Chondrocyte (in vitro differentiated cells): ENCODE measurements at regions not wholly inside any gene's neighbourhood (a gene's known extent, or its start where the extent isn't known, plus 50 kb on each side); places are given as distances from the start of the nearest gene placed in this dataset.

Experiments
- DNase-seq: peaks from one replicate; pipeline ENCODE4 v3.0.0; 2021; ENCODE audit warnings: mixed read lengths, low spot score
- H3K27ac Mint-ChIP-seq: one replicate; pipeline ENCODE4 v1.8.0; 2021; ENCODE audit warnings: mild to moderate bottlenecking, moderate library complexity, mixed read lengths; ENCODE audit not compliant: unreplicated experiment
- H3K27me3 Mint-ChIP-seq: 2 replicates; pipeline ENCODE4 v1.8.0; 2021; ENCODE audit warnings: low read depth, mixed read lengths
- H3K36me3 Mint-ChIP-seq: 2 replicates; pipeline ENCODE4 v1.8.0; 2021; ENCODE audit warnings: low read depth, mixed read lengths
- H3K4me1 Mint-ChIP-seq: 2 replicates; pipeline ENCODE4 v1.8.0; 2021; ENCODE audit warnings: low read depth, mild to moderate bottlenecking, mixed read lengths
- H3K4me3 Mint-ChIP-seq: one replicate; pipeline ENCODE4 v1.8.0; 2021; ENCODE audit warnings: mild to moderate bottlenecking, moderate library complexity, mixed read lengths; ENCODE audit not compliant: unreplicated experiment
- H3K9me3 Mint-ChIP-seq: 2 replicates; pipeline ENCODE4 v1.8.0; 2021; ENCODE audit warnings: low read depth, mixed read lengths
- TF ChIP-seq, protein P1 (sequence below): fragments of 200-600 bp; sonication (generic); IDR thresholded peaks from 2 replicates; pipeline ENCODE4 v1.5.0; 2021; ENCODE audit warnings: antibody characterized with exemption, mild to moderate bottlenecking, moderate library complexity

DNA sequence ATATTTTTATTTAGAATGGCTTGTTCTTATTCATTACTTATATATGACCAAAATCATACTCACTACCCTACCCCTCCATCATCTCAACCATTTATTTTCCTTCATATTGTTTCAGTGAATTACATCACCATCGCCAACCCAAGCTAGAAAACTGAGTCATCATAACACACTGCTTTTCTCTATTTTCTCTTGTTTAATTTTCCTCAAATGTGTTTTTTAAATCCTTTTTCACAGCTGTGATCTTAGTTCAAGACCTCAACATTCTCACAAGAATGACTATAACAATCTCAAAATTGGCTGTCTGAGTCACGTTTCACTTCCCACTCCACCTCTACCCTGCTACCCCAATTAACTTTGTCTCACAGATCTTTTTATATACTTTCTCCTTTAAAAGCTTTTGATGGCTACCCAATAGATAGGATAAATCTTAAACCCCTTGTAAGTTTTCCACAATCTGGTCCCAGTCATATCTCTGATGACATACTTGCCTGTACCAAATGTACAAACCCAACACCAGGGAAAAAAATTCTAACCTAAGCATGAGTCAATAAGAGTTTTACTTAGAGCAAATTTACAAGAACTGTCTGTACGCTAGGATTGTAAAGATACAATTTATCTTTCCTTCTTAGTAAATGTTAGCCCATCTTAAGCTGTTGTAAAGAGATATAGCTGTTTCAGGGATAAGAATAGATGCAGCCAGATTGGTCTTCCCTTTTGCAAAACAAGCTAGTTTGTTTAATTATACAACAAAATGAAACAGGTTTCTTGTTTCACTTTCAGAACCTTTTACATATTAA, 635.1 kb upstream of the SLC39A10 start:
- Mint-ChIP-seq H3K27me3 (peaks cover 3% of the 10 kb centered on the region), H3K4me1 (no peaks in the 10 kb centered on the region), H3K27ac (no peak overlapping the region), H3K4me3 (no peak overlapping the region), H3K36me3 (no peaks in the 10 kb centered on the region), H3K9me3 (no peaks in the 10 kb centered on the region)
- TF ChIP-seq, protein P1, sequence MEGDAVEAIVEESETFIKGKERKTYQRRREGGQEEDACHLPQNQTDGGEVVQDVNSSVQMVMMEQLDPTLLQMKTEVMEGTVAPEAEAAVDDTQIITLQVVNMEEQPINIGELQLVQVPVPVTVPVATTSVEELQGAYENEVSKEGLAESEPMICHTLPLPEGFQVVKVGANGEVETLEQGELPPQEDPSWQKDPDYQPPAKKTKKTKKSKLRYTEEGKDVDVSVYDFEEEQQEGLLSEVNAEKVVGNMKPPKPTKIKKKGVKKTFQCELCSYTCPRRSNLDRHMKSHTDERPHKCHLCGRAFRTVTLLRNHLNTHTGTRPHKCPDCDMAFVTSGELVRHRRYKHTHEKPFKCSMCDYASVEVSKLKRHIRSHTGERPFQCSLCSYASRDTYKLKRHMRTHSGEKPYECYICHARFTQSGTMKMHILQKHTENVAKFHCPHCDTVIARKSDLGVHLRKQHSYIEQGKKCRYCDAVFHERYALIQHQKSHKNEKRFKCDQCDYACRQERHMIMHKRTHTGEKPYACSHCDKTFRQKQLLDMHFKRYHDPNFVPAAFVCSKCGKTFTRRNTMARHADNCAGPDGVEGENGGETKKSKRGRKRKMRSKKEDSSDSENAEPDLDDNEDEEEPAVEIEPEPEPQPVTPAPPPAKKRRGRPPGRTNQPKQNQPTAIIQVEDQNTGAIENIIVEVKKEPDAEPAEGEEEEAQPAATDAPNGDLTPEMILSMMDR: no peak
- no peak for DNase-seq

DNA sequence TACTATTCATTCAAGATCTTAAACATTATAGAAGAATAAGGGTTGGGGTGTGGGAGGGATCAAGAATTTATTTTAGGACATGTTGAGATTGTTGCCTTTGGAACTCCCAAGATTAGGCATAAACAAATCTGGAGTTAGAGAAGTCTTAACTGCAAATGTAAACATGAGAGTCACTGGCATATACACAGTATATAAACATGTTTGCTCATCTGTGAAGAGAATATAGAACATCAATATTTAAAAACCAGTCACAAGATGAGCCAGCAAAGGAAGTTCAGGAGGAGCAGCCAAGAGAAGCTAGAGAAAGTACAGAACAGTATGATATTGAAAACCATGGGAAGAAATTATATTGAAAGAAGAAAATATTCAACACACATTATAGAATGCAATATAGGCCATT, 638.6 kb upstream of the SLC39A10 start:
- no peaks in the 10 kb centered on the region for H3K36me3 Mint-ChIP-seq

DNA sequence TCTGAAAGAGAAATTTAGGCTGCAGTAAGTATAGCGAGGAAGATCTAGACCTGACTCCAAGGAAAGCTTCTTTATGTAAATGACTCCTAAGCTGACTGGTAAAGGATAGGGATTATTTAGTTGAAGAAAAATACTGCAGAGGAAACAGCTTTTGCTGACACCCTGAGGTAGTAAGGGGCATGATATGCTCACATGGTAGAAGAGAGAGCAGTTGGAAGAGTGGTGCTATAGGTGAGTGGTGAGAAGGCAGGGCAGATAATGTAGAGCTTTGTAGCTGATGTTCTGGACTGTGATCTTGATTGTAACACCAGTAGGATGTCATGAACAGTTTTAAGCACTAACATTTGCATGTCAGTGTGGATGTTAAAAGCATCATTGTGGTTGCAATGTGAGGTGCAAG, 639.1 kb upstream of the SLC39A10 start:
- Mint-ChIP-seq H3K27me3 (peaks cover 9% of the 10 kb centered on the region), H3K36me3 (no peaks in the 10 kb centered on the region), H3K4me1 (no peaks in the 10 kb centered on the region), H3K27ac (no peak overlapping the region), H3K9me3 (no peaks in the 10 kb centered on the region), H3K4me3 (no peak overlapping the region)
- DNase-seq: no peak
- TF ChIP-seq, protein P1: no peak

More for the DNA sequence above, 638.6 kb upstream of the SLC39A10 start:
- H3K27ac Mint-ChIP-seq: no peak overlapping the region
- H3K4me3 Mint-ChIP-seq: no peak overlapping the region
- TF ChIP-seq, protein P1: no peak
- peaks cover 7% of the 10 kb centered on the region for H3K27me3 Mint-ChIP-seq
- no peaks in the 10 kb centered on the region for H3K4me1 Mint-ChIP-seq
- no peak for DNase-seq
- no peaks in the 10 kb centered on the region for H3K9me3 Mint-ChIP-seq

DNA sequence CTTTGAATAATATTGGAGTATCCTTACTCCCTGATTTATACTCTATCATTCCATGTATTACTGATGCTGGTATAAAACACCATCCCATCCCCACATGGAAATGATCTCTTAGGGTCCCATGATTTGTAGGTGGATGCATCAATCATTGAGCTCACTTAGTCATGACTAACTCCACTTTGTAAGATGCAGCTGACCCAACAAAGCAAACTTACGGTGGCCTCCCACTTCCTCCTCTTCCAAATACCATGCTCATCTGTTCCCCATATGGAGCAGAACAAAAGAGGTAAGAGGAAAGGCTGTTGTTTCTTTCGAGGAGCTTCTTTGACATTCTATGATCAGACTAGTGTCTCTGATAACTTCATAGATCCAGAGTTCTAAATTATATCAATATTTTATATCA, 640.2 kb upstream of the SLC39A10 start:
- Mint-ChIP-seq H3K9me3 (no peaks in the 10 kb centered on the region), H3K27me3 (peaks cover 7% of the 10 kb centered on the region), H3K36me3 (no peaks in the 10 kb centered on the region), H3K27ac (no peak overlapping the region), H3K4me1 (no peaks in the 10 kb centered on the region), H3K4me3 (no peak overlapping the region)
- TF ChIP-seq, protein P1: no peak
- no peak for DNase-seq

DNA sequence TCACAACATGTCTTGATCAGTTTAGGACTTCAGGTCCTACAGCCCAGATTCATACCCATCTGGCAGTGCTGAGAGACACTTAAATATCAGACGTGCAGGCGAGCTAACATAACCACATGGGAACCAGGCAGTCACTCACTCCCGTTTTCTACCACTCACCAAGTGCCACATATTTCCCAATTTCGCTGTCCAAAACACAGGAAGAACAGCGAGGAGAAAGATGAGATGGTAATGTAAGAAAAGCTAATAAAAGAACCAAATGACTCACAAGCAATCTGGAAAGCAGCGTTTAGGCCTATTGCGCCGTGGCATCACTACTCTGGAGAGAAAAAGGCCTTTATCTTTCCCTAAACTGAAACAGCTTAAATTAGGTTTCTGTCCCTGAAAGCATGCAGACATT, 647.8 kb upstream of the SLC39A10 start:
- H3K27ac Mint-ChIP-seq: no peak overlapping the region
- TF ChIP-seq, protein P1: no peak
- peaks cover 6% of the 10 kb centered on the region for H3K27me3 Mint-ChIP-seq
- H3K4me1 Mint-ChIP-seq: no peaks in the 10 kb centered on the region
- no peak for DNase-seq
- H3K4me3 Mint-ChIP-seq: no peak overlapping the region
- no peaks in the 10 kb centered on the region for H3K36me3 Mint-ChIP-seq
- H3K9me3 Mint-ChIP-seq: no peaks in the 10 kb centered on the region
